Vagina (tissue), 2 donors: ENCODE measurements at regions not wholly inside any gene's neighbourhood (a gene's known extent, or its start where the extent isn't known, plus 50 kb on each side); places are given as distances from the start of the nearest gene placed in this dataset.

Source experiments
- DNase-seq, 2 donors: peaks; one replicate each; pipeline ENCODE4 v3.0.0-alpha.2; 2017; ENCODE audit errors: extremely low spot score in 2 of 2
- H3K27ac ChIP-seq: fragments of 200-600 bp; sonication (generic); one replicate; pipeline ENCODE4 v1.5.1; 2019
- H3K27me3 ChIP-seq: fragments of 200-600 bp; sonication (generic); one replicate; pipeline ENCODE4 v1.5.1; 2019
- H3K36me3 ChIP-seq, 2 donors: fragments of 200-600 bp; sonication (generic); one replicate each; pipeline ENCODE4 v1.5.1; 2017 to 2019
- H3K4me1 ChIP-seq: fragments of 200-600 bp; sonication (generic); one replicate; pipeline ENCODE4 v1.5.1; 2019
- H3K4me3 ChIP-seq, 2 donors: fragments of 200-600 bp; sonication (generic); 1 replicate in 1 of 2; 2 replicates in 1 of 2; pipeline ENCODE4 v1.5.1; 2016 to 2019
- H3K9me3 ChIP-seq: fragments of 200-600 bp; sonication (generic); one replicate; pipeline ENCODE4 v1.5.1; 2019
- POLR2A ChIP-seq, 2 donors: fragments of 450-650 bp; IDR thresholded peaks; one replicate each; pipeline ENCODE4 v1.6.1; 2017; ENCODE audit warnings: antibody characterized with exemption in 2 of 2, mild to moderate bottlenecking in 2 of 2, moderate library complexity in 2 of 2
- POLR2AphosphoS5 ChIP-seq, 2 donors: sonication (generic); formaldehyde crosslinking; IDR thresholded peaks; one replicate each; pipeline ENCODE4 v1.9.0; 2017; ENCODE audit warnings: antibody characterized with exemption in 2 of 2, mild to moderate bottlenecking in 2 of 2, low read depth in 1 of 2; ENCODE audit not compliant: insufficient read depth in 1 of 2
- intact Hi-C: fragments of 100-400 bp; cut with DNase I; formaldehyde crosslinking; loops from one replicate; pipeline ENCODE4 v1.15.1; 2023
- TF ChIP-seq, protein P1 (sequence below), 3 experiments: fragments of 450-650 bp in 2 of 3; fragments of 200-600 bp in 1 of 3; sonication (generic) in 1 of 3; IDR thresholded peaks; one replicate each; pipeline ENCODE4 v1.5.1; 2017 to 2019; ENCODE audit warnings: antibody characterized with exemption in 3 of 3, mild to moderate bottlenecking in 2 of 3, moderate library complexity in 2 of 3

DNA sequence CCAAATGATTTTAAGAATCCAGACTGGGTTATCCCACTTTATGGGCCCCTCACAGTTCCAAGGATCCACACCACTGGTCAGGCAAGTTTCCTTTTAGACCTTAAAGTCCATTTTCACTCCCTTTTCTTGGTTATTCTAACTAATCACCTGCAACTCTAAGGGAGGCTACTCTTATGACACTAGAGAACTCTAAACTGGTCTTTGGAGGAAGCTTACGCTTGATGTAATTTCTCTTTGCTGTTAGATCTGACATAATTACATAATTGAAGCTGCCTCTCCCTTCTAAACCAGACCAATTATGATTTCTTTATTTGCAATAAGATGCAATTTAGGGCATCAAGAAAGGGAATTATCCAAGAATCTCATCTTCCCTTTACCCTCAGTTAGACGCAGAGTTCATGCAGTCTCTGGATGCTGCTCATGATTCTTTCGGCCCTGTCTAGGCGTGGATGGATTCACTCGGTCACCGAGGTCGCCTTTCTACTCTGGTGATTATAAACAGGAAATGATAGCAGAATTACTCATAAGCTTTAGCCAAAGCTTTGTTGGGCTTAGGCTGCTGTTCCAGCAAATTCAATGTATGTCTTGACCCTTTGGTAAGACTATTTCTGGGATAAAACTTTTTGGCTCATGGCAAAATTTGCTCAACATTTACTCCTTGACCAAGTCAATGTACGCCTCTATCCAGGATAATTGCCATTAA lies 130.9 kb upstream of the PRNP start:
- Histone ChIP-seq H3K27me3 (no peaks in the 10 kb centered on the region), H3K4me3 (no peak overlapping the region), H3K4me1 (no peaks in the 10 kb centered on the region), H3K27ac (no peak overlapping the region), H3K9me3 (no peaks in the 10 kb centered on the region), H3K36me3 (no peaks in the 10 kb centered on the region)
- intact Hi-C loops = no loop called here
- TF ChIP-seq, protein P1, sequence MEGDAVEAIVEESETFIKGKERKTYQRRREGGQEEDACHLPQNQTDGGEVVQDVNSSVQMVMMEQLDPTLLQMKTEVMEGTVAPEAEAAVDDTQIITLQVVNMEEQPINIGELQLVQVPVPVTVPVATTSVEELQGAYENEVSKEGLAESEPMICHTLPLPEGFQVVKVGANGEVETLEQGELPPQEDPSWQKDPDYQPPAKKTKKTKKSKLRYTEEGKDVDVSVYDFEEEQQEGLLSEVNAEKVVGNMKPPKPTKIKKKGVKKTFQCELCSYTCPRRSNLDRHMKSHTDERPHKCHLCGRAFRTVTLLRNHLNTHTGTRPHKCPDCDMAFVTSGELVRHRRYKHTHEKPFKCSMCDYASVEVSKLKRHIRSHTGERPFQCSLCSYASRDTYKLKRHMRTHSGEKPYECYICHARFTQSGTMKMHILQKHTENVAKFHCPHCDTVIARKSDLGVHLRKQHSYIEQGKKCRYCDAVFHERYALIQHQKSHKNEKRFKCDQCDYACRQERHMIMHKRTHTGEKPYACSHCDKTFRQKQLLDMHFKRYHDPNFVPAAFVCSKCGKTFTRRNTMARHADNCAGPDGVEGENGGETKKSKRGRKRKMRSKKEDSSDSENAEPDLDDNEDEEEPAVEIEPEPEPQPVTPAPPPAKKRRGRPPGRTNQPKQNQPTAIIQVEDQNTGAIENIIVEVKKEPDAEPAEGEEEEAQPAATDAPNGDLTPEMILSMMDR (IDR thresholded peaks at IDR 0.05) = no peak
- no peak for TF ChIP-seq POLR2AphosphoS5 (IDR thresholded peaks at IDR 0.05; ENCODE audit: insufficient read depth in 1 of 2, low read depth in 1 of 2)
- no peak for DNase-seq

DNA sequence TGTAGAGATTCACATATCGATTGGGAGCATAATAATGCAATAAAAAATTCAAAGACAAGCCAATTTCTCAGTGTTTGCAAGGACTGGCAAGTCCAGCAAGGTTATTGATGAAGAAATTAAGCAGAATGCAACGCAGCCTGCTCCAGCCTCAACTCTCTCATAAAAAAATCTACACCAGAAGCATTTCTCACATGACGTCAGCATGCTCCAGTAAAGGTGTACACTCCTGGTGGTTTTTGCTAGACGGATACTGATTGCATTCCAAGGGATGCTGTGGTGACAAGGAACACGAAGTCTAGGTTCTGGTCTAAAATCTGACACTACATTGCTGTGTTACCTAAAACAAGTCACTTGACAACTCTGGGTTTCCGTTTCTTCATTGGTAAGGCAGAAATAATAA lies 131.9 kb upstream of the PRNP start:
- no peak for DNase-seq

DNA sequence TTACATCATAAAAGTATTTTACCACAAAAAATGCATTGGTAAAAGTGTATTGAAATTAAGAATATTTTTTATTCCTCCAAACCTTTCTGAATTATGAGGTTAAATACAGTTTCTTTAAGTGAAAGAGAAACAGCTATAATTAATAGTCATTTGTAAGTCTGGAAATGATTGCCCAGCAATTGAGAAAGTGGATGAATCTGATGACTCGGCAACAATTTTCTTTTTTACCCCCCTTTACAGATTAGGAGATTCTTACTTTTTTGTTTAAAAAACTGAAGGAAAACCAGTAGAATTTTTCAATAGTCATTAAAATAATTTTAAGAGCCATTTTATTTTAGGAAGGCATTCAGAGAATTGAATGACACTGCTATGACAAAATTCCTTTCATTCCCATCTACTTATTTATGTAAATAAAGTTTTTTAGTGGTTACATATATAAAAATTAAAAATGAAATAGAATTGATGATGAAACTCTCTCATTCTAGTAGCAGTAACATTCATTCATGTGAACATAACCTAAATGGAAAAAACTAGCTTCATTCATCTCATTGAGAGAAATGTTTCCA lies 134.1 kb upstream of the PRNP start:
- no peak overlapping the region for H3K27ac ChIP-seq
- TF ChIP-seq POLR2AphosphoS5 (IDR thresholded peaks at IDR 0.05; ENCODE audit: insufficient read depth in 1 of 2, low read depth in 1 of 2) (no peak), POLR2A (IDR thresholded peaks at IDR 0.05) (no peak)
- TF ChIP-seq, protein P1 (IDR thresholded peaks at IDR 0.05) = no peak
- H3K4me3 ChIP-seq = no peak overlapping the region
- H3K36me3 ChIP-seq = no peaks in the 10 kb centered on the region
- H3K4me1 ChIP-seq = no peaks in the 10 kb centered on the region
- no peaks in the 10 kb centered on the region for H3K27me3 ChIP-seq
- no peak for DNase-seq
- intact Hi-C loops = no loop called here
- no peaks in the 10 kb centered on the region for H3K9me3 ChIP-seq

More for the DNA sequence above, 131.9 kb upstream of the PRNP start:
- Histone ChIP-seq H3K9me3 (no peaks in the 10 kb centered on the region), H3K27ac (no peak overlapping the region), H3K27me3 (no peaks in the 10 kb centered on the region), H3K36me3 (no peaks in the 10 kb centered on the region), H3K4me3 (no peak overlapping the region), H3K4me1 (no peaks in the 10 kb centered on the region)
- no peak for TF ChIP-seq POLR2AphosphoS5 (IDR thresholded peaks at IDR 0.05; ENCODE audit: insufficient read depth in 1 of 2, low read depth in 1 of 2)
- no peak for TF ChIP-seq POLR2A (IDR thresholded peaks at IDR 0.05)
- TF ChIP-seq, protein P1 (IDR thresholded peaks at IDR 0.05) = no peak
- intact Hi-C loops = no loop called here

DNA sequence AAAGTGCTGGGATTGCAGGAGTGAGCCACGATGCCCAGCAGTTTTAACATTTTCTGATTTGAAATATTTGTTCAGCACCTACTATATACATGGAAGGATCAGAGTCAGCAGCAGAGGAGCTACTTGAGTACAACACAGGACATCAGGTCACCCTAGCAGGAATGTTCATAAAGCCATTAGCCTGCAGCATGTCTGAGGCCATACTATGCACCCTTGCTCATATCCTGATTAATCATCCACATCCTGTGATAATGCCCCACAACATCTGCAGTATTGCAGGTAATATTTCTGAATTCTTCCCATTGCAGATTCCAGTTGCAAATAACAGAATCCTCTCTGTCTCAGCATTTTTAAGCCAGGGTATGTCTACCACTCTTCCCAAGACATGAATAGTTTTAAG lies 135.5 kb upstream of the PRNP start:
- no peaks in the 10 kb centered on the region for H3K36me3 ChIP-seq
- no peak overlapping the region for H3K4me3 ChIP-seq
- no peak for DNase-seq
- no peaks in the 10 kb centered on the region for H3K9me3 ChIP-seq
- H3K27me3 ChIP-seq = no peaks in the 10 kb centered on the region
- intact Hi-C loops = no loop called here
- no peaks in the 10 kb centered on the region for H3K4me1 ChIP-seq
- TF ChIP-seq POLR2A (IDR thresholded peaks at IDR 0.05) (no peak), POLR2AphosphoS5 (IDR thresholded peaks at IDR 0.05; ENCODE audit: insufficient read depth in 1 of 2, low read depth in 1 of 2) (no peak)
- TF ChIP-seq, protein P1 (IDR thresholded peaks at IDR 0.05) = no peak
- no peak overlapping the region for H3K27ac ChIP-seq

DNA sequence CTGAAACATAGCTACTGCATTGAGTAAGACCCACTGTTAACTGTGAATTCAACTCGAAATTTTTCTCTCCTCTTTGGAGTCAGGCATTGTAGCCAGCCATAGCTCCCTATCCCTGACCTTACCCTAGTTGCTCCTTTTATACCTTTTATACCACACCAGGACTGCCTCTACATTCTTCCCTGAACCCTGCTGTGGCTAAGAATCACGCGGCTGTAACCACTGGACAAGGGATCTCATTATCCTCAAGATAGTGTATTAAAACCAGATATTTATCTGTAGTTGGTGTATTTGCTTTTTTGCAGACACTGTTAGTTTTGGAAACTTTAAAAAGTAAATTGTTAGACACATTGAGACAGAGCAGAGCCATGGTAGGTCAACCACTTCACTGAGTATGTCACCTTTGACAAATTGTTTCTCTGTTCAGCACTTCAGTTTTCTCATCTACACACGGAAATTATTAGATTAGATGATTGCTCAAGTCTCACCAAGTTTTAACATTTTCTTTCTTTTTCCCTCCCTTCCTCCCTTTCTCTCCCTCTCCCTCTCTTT lies 136.5 kb upstream of the PRNP start:
- no peak for DNase-seq
- TF ChIP-seq, protein P1 (IDR thresholded peaks at IDR 0.05) = no peak
- TF ChIP-seq POLR2A (IDR thresholded peaks at IDR 0.05) (no peak), POLR2AphosphoS5 (IDR thresholded peaks at IDR 0.05; ENCODE audit: insufficient read depth in 1 of 2, low read depth in 1 of 2) (no peak)
- Histone ChIP-seq H3K9me3 (no peaks in the 10 kb centered on the region), H3K4me3 (no peak overlapping the region), H3K36me3 (no peaks in the 10 kb centered on the region), H3K27me3 (no peaks in the 10 kb centered on the region), H3K4me1 (no peaks in the 10 kb centered on the region), H3K27ac (no peak overlapping the region)
- intact Hi-C loops = no loop called here
